Left ventricle myocardium inferior (tissue), 1 donor: ENCODE measurements at regions not wholly inside any gene's neighbourhood (a gene's known extent, or its start where the extent isn't known, plus 50 kb on each side); places are given as distances from the start of the nearest gene placed in this dataset.

Experiments
- DNase-seq: peaks from one replicate; pipeline ENCODE4 v3.0.0-alpha.2; 2020
- H3K27ac ChIP-seq: fragments of 200-600 bp; replicated peaks from 2 replicates; pipeline ENCODE4 v1.8.0; 2021
- H3K27me3 ChIP-seq: fragments of 200-600 bp; 2 replicates; pipeline ENCODE4 v1.8.0; 2021; ENCODE audit warnings: low read depth
- H3K36me3 ChIP-seq: fragments of 200-600 bp; 2 replicates; pipeline ENCODE4 v1.8.0; 2021
- H3K4me1 ChIP-seq: fragments of 200-600 bp; 2 replicates; pipeline ENCODE4 v1.8.0; 2021
- H3K4me3 ChIP-seq: fragments of 200-600 bp; 2 replicates; pipeline ENCODE4 v1.8.0; 2021; ENCODE audit warnings: mild to moderate bottlenecking, moderate library complexity
- H3K9me3 ChIP-seq: fragments of 200-600 bp; replicated peaks from 2 replicates; pipeline ENCODE4 v1.8.0; 2021
- intact Hi-C: fragments of 100-400 bp; cut with micrococcal nuclease; formaldehyde crosslinking; loops from one replicate; pipeline ENCODE4 v1.11.0; 2022
- TF ChIP-seq, protein P1 (sequence below): fragments of 200-600 bp; IDR thresholded peaks from 2 replicates; pipeline ENCODE4 v1.8.0; 2021; ENCODE audit warnings: antibody characterized with exemption, mild to moderate bottlenecking, borderline replicate concordance
- donor health status: DM: no; HTN: yes; CAD: no; lungs with severe emphysema.

- no peak overlapping the region for H3K4me3 ChIP-seq
- intact Hi-C loops: no loop called here
Measured at GRCh38 chr12:87793131-87793530, 236.1 kb downstream of the C12orf50 start.

GRCh38 chr12:87784350-87784749, 244.9 kb downstream of the C12orf50 start:
- DNase-seq: no peak
- intact Hi-C loops: no loop called here
- H3K4me3 ChIP-seq: no peak overlapping the region
- H3K27me3 ChIP-seq: no peaks in the 10 kb centered on the region
- H3K4me1 ChIP-seq: no peaks in the 10 kb centered on the region
- no peak overlapping the region for H3K27ac ChIP-seq
- H3K9me3 ChIP-seq: no peaks in the 10 kb centered on the region
- no peaks in the 10 kb centered on the region for H3K36me3 ChIP-seq
- TF ChIP-seq, protein P1, sequence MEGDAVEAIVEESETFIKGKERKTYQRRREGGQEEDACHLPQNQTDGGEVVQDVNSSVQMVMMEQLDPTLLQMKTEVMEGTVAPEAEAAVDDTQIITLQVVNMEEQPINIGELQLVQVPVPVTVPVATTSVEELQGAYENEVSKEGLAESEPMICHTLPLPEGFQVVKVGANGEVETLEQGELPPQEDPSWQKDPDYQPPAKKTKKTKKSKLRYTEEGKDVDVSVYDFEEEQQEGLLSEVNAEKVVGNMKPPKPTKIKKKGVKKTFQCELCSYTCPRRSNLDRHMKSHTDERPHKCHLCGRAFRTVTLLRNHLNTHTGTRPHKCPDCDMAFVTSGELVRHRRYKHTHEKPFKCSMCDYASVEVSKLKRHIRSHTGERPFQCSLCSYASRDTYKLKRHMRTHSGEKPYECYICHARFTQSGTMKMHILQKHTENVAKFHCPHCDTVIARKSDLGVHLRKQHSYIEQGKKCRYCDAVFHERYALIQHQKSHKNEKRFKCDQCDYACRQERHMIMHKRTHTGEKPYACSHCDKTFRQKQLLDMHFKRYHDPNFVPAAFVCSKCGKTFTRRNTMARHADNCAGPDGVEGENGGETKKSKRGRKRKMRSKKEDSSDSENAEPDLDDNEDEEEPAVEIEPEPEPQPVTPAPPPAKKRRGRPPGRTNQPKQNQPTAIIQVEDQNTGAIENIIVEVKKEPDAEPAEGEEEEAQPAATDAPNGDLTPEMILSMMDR: no peak

More at GRCh38 chr12:87793131-87793530, 236.1 kb downstream of the C12orf50 start:
- Histone ChIP-seq H3K9me3 (no peaks in the 10 kb centered on the region), H3K27me3 (no peaks in the 10 kb centered on the region), H3K36me3 (no peaks in the 10 kb centered on the region), H3K4me1 (no peaks in the 10 kb centered on the region), H3K27ac (no peak overlapping the region)
- DNase-seq: no peak
- TF ChIP-seq, protein P1: no peak

GRCh38 chr12:87783467-87783866, 245.7 kb downstream of the C12orf50 start:
- no peak for DNase-seq
- TF ChIP-seq, protein P1: no peak
- no peaks in the 10 kb centered on the region for H3K27me3 ChIP-seq

DNA sequence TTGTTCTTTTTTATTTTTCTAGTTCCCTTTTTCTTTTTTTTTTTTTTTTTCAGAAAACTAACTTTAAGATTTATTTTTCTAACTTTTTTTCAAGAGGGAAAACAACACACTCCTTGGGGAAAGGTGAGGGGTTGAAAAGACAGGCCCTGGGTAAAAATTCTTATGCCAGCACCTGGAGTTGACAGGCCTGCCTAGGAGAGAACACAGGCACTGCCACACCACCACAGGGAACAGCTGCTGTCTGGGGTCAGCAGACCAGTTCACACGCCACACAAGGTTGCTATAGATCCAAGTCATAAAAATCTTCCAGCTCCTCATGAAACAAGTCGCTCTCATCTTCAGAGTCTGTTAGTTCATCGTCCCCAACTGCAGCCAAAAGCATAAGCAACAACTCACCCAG, 246.4 kb downstream of the C12orf50 start:
- intact Hi-C loops: no loop called here
- Histone ChIP-seq H3K9me3 (no peaks in the 10 kb centered on the region), H3K27me3 (no peaks in the 10 kb centered on the region), H3K27ac (no peak overlapping the region), H3K36me3 (no peaks in the 10 kb centered on the region), H3K4me1 (no peaks in the 10 kb centered on the region), H3K4me3 (no peak overlapping the region)
- TF ChIP-seq, protein P1: no peak
- no peak for DNase-seq

More at GRCh38 chr12:87783467-87783866, 245.7 kb downstream of the C12orf50 start:
- intact Hi-C loops: no loop called here
- Histone ChIP-seq H3K9me3 (no peaks in the 10 kb centered on the region), H3K36me3 (no peaks in the 10 kb centered on the region), H3K4me3 (no peak overlapping the region), H3K27ac (no peak overlapping the region), H3K4me1 (no peaks in the 10 kb centered on the region)

DNA sequence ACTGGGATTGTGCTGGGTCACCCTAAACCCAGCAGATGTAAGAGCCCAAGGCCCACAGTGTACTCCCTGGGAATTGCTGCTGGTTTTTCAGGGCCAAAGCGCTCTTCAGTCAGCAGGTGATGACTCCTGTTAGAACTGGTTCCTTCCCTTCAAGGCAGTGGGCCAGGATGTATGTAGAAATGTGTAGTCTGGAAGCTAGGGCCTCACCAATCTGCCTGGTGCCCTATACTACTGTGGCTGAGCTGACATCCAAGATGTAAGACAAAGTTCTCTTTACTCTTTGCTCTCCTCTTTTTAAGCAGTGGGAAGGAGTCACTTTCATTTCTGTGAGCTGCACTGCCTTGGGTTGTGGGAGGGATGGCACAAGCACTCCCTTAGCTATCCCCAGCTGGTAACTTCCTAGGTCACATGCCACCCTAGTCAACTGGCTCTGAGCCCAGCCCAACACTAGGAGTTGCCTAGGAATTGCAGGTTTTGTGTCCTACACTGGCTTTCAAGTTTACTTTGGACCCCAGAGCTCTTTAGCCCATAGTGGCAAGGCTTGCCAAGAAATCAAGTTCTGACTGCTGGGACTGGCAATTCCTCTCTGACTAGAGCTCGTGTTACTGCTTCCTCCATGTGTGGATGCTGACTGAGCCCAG, 249.2 kb downstream of the C12orf50 start:
- TF ChIP-seq, protein P1: no peak
- Histone ChIP-seq H3K4me3 (no peak overlapping the region), H3K36me3 (no peaks in the 10 kb centered on the region)

More for the DNA sequence above, 249.2 kb downstream of the C12orf50 start:
- Histone ChIP-seq H3K27me3 (no peaks in the 10 kb centered on the region), H3K27ac (no peak overlapping the region), H3K4me1 (no peaks in the 10 kb centered on the region), H3K9me3 (no peaks in the 10 kb centered on the region)
- intact Hi-C loops: no loop called here
- no peak for DNase-seq
